Upper lobe of left lung (tissue), 4 donors: ENCODE measurements at regions not wholly inside any gene's neighbourhood (a gene's known extent, or its start where the extent isn't known, plus 50 kb on each side); places are given as distances from the start of the nearest gene placed in this dataset.

Experiments used
- EP300 ChIP-seq, 4 donors: sonication (generic); formaldehyde crosslinking; IDR thresholded peaks; one replicate each; pipeline ENCODE4 v1.5.1; 2017; ENCODE audit warnings: antibody characterized with exemption in 4 of 4, control low read depth in 2 of 4
- POLR2A ChIP-seq, 4 donors: fragments of 450-650 bp; IDR thresholded peaks; one replicate each; pipeline ENCODE4 v1.5.1; 2016 to 2017; ENCODE audit warnings: antibody characterized with exemption in 4 of 4, mild to moderate bottlenecking in 2 of 4
- TF ChIP-seq, protein P1 (sequence below), 6 experiments: fragments of 450-650 bp in 4 of 6; fragments of 200-600 bp in 2 of 6; sonication (generic) in 2 of 6; IDR thresholded peaks; one replicate each; pipeline ENCODE4 v1.5.1; 2016 to 2019; ENCODE audit warnings: antibody characterized with exemption in 6 of 6

DNA sequence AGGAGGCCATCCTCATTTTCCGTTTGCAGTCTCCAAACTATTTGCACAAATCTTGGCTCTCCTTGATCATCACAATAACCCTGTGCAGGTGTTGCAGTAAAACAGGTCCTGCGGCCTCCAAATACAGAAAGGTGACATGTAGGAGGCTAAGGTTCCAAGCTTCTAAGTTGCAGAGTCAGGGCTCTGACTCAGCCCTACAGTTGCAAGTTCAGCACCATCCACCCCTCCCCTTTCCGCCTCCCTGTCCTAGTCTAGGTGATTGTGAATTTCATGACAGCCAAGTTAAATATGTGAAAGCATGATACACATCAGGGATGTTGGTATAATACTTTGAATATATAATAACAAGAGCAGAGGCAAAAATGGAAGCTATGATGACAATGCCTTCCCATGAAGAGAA, 317.3 kb upstream of the CDH4 start:
- TF ChIP-seq, protein P1, sequence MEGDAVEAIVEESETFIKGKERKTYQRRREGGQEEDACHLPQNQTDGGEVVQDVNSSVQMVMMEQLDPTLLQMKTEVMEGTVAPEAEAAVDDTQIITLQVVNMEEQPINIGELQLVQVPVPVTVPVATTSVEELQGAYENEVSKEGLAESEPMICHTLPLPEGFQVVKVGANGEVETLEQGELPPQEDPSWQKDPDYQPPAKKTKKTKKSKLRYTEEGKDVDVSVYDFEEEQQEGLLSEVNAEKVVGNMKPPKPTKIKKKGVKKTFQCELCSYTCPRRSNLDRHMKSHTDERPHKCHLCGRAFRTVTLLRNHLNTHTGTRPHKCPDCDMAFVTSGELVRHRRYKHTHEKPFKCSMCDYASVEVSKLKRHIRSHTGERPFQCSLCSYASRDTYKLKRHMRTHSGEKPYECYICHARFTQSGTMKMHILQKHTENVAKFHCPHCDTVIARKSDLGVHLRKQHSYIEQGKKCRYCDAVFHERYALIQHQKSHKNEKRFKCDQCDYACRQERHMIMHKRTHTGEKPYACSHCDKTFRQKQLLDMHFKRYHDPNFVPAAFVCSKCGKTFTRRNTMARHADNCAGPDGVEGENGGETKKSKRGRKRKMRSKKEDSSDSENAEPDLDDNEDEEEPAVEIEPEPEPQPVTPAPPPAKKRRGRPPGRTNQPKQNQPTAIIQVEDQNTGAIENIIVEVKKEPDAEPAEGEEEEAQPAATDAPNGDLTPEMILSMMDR (IDR thresholded peaks at IDR 0.05), result no peak
- TF ChIP-seq POLR2A (IDR thresholded peaks at IDR 0.05), result no peak
- TF ChIP-seq EP300 (IDR thresholded peaks at IDR 0.05), result no peak
